ENCODE measurements at regions not wholly inside any gene's neighbourhood (a gene's known extent, or its start where the extent isn't known, plus 50 kb on each side); places are given as distances from the start of the nearest gene placed in this dataset.

GRCh38 chr2:8368463-8368862 lies 313.4 kb upstream of the ID2 start:
- no peak overlapping the region for H3K4me3 ChIP-seq (ENCODE audit: low read depth, low read length)
- TF ChIP-seq CTCF (IDR thresholded peaks at IDR 0.05; ENCODE audit: control insufficient read depth, extremely low read depth, insufficient read depth): no peak
- DNase-seq (ENCODE audit: low read depth): no peak

DNA sequence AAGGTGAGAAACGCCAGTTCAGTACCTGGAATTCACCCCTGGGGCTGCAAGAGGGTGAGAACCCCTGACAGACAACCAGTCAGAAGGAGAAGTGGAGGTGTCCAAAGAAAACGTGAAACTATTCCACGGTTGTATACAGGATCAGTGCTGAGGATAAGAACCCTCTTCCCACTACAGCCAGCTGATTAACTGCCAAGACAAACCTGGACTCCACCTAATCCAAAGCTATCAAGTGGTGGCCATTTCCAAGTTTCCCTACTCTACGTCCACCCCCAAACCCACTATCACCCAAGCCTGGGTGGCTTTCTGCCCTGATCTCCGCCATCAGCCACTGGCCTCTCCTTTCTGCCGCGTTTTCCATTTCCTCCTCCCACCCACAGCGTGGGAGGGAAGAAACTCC lies 312.3 kb upstream of the ID2 start:
- TF ChIP-seq CTCF (IDR thresholded peaks at IDR 0.05; ENCODE audit: control insufficient read depth, extremely low read depth, insufficient read depth): no peak
- DNase-seq (ENCODE audit: low read depth): no peak
- H3K4me3 ChIP-seq (ENCODE audit: low read depth, low read length): no peak overlapping the region

DNA sequence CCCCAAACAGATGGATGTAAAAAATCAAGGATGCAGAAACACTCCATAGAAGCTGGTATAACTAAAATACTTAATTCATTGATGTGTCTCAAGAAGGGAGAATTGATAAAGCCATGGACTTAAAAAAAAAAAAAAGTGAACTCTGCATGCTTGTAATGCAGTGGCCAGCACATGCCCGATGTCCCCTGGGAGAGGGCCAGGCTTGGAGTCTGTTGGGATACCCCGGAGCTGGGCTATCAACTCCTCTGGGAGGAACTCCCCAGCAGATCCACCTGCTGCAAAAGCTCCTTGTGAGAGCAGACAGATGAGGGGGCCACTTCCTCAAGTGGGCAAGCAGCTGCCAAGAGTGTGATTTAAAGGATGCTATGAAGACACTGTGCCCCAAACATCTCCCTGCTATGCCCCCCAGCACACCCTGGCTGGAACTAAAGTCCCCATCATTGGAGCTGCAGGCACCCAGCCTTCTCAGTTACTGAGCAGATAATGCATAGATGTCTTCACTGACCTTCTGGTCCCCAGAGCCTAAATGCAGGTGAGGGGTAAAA lies 311.5 kb upstream of the ID2 start:
- no peak for DNase-seq (ENCODE audit: low read depth)
- no peak for TF ChIP-seq CTCF (IDR thresholded peaks at IDR 0.05; ENCODE audit: control insufficient read depth, extremely low read depth, insufficient read depth)
- no peak overlapping the region for H3K4me3 ChIP-seq (ENCODE audit: low read depth, low read length)

GRCh38 chr2:8371653-8372052 lies 310.2 kb upstream of the ID2 start:
- TF ChIP-seq CTCF (IDR thresholded peaks at IDR 0.05; ENCODE audit: control insufficient read depth, extremely low read depth, insufficient read depth): no peak
- H3K4me3 ChIP-seq (ENCODE audit: low read depth, low read length): no peak overlapping the region
- DNase-seq (ENCODE audit: low read depth): no peak

DNA sequence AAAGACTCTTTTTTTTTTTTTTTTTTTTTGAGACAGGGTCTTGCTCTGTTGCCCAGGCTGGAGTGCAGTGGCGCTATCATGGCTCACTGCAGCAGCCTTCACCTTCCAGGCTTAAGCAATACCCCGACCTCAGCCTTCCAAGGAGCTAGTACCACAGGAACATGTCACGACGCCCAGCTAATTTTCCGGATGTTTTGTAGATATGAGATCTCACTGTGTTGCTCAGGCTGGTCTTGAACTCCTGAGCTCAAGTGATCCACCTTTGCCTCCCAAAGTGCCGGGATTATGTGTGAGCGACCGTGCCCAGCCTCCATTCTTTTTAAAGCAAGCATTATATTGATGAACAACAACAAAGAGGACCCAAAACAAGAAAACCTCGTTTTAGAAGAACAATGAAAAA lies 307.1 kb upstream of the ID2 start:
- DNase-seq (ENCODE audit: low read depth): no peak
- no peak for TF ChIP-seq CTCF (IDR thresholded peaks at IDR 0.05; ENCODE audit: control insufficient read depth, extremely low read depth, insufficient read depth)
- no peak overlapping the region for H3K4me3 ChIP-seq (ENCODE audit: low read depth, low read length)

- no peak for TF ChIP-seq CTCF (IDR thresholded peaks at IDR 0.05; ENCODE audit: control insufficient read depth, extremely low read depth, insufficient read depth)
- no peak for DNase-seq (ENCODE audit: low read depth)
- H3K4me3 ChIP-seq (ENCODE audit: low read depth, low read length): no peak overlapping the region
These were observed 305.0 kb upstream of the ID2 start for GRCh38 chr2:8376603-8377410.
